Peyer's patch (tissue), 4 donors: ENCODE measurements at regions not wholly inside any gene's neighbourhood (a gene's known extent, or its start where the extent isn't known, plus 50 kb on each side); places are given as distances from the start of the nearest gene placed in this dataset.

Source experiments
- POLR2A ChIP-seq, 2 donors: fragments of 450-650 bp; IDR thresholded peaks; one replicate each; pipeline ENCODE4 v1.5.1; 2017; ENCODE audit warnings: antibody characterized with exemption in 2 of 2, mild to moderate bottlenecking in 2 of 2, moderate library complexity in 2 of 2
- TF ChIP-seq, protein P1 (sequence below), 6 experiments: fragments of 450-650 bp in 4 of 6; fragments of 200-600 bp in 2 of 6; sonication (generic) in 1 of 6; IDR thresholded peaks; one replicate each; pipeline ENCODE4 v1.5.1; 2017 to 2019; ENCODE audit warnings: antibody characterized with exemption in 6 of 6, mild to moderate bottlenecking in 3 of 6, moderate library complexity in 1 of 6

DNA sequence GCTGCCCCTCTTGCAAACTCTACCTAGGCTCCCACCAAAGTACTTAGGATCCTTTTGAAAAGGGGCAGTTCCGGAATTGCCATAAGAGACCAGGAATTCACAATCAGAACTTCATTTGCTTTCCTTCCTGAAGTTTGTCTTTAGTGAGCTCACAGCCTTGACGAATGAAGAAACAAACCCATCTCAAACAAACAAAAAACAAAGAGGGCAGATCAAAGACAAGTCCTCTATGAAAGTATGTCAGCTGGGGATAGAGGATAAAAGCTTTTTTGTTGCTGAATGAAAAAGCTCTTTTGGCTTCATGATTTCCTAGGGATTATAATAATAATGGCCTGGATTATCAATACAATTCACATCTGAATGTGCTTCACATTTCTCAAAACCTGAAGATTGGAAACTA lies 357.9 kb upstream of the DUSP10 start:
- TF ChIP-seq, protein P1, sequence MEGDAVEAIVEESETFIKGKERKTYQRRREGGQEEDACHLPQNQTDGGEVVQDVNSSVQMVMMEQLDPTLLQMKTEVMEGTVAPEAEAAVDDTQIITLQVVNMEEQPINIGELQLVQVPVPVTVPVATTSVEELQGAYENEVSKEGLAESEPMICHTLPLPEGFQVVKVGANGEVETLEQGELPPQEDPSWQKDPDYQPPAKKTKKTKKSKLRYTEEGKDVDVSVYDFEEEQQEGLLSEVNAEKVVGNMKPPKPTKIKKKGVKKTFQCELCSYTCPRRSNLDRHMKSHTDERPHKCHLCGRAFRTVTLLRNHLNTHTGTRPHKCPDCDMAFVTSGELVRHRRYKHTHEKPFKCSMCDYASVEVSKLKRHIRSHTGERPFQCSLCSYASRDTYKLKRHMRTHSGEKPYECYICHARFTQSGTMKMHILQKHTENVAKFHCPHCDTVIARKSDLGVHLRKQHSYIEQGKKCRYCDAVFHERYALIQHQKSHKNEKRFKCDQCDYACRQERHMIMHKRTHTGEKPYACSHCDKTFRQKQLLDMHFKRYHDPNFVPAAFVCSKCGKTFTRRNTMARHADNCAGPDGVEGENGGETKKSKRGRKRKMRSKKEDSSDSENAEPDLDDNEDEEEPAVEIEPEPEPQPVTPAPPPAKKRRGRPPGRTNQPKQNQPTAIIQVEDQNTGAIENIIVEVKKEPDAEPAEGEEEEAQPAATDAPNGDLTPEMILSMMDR (IDR thresholded peaks at IDR 0.05) = no peak
- TF ChIP-seq POLR2A (IDR thresholded peaks at IDR 0.05) = no peak
